HG02981 (cell line): ENCODE measurements at regions not wholly inside any gene's neighbourhood (a gene's known extent, or its start where the extent isn't known, plus 50 kb on each side); places are given as distances from the start of the nearest gene placed in this dataset.

Source experiments
- ATAC-seq: cut with Tn5 transposase; IDR thresholded peaks from one replicate; pipeline ENCODE4 v1.9.1; 2021; ENCODE audit warnings: mild to moderate bottlenecking, moderate library complexity; ENCODE audit not compliant: unreplicated experiment

GRCh38 chr22:23522623-23523251 is 57.4 kb downstream of the IGLL1 start:
- no peak for ATAC-seq

- peak; percentile 65 for ATAC-seq
Observed at GRCh38 chr22:23521441-23522113, 58.5 kb downstream of the IGLL1 start.

- ATAC-seq = no peak
Observed at GRCh38 chr22:23520863-23521440, 59.1 kb downstream of the IGLL1 start.

GRCh38 chr22:23519442-23520157 is 60.5 kb downstream of the IGLL1 start:
- ATAC-seq = no peak

GRCh38 chr22:23518376-23519187 is 61.5 kb downstream of the IGLL1 start:
- ATAC-seq = no peak

GRCh38 chr22:23517804-23518375 is 62.2 kb downstream of the IGLL1 start:
- ATAC-seq = no peak

GRCh38 chr22:23516304-23516703 is 63.8 kb downstream of the IGLL1 start:
- ATAC-seq = no peak

GRCh38 chr22:23514322-23515038 is 65.6 kb downstream of the IGLL1 start:
- no peak for ATAC-seq

- ATAC-seq = no peak
Observed at GRCh38 chr22:23513705-23514104, 66.4 kb downstream of the IGLL1 start.

- no peak for ATAC-seq
Observed at GRCh38 chr22:23513133-23513532, 67.0 kb downstream of the IGLL1 start.

- ATAC-seq = no peak
Observed at GRCh38 chr22:23512721-23513120, 67.4 kb downstream of the IGLL1 start.

GRCh38 chr22:23512348-23512705 is 67.8 kb downstream of the IGLL1 start:
- no peak for ATAC-seq

- no peak for ATAC-seq
Observed at GRCh38 chr22:23511627-23512347, 68.3 kb downstream of the IGLL1 start.

- no peak for ATAC-seq
Observed at GRCh38 chr22:23509571-23510302, 70.4 kb downstream of the IGLL1 start.

- no peak for ATAC-seq
Observed at GRCh38 chr22:23504516-23504915, 75.6 kb downstream of the IGLL1 start.

- ATAC-seq = no peak
Observed at GRCh38 chr22:23503736-23504440, 76.2 kb downstream of the IGLL1 start.

GRCh38 chr22:23503142-23503541 is 76.9 kb downstream of the IGLL1 start:
- no peak for ATAC-seq

- no peak for ATAC-seq
Observed at GRCh38 chr22:23501708-23502107, 78.4 kb downstream of the IGLL1 start.
